SK-N-SH (cell line): ENCODE measurements at regions not wholly inside any gene's neighbourhood (a gene's known extent, or its start where the extent isn't known, plus 50 kb on each side); places are given as distances from the start of the nearest gene placed in this dataset.

ENCODE experiments used
- CTCF ChIA-PET: fragments of 300-600, 350-600 bp; formaldehyde crosslinking; extraction: SDS; loops from one replicate; lab custom pipeline; 2021; lab: Yijun Ruan, JAX
- POLR2A ChIA-PET: fragments of 350-600 bp; sonication (Branson Sonifier 250); formaldehyde crosslinking; extraction: SDS; loops from one replicate; lab custom pipeline; 2020; ENCODE audit warnings: antibody characterized with exemption, inconsistent platforms; lab: Yijun Ruan, JAX
- DNase-seq: peaks from one replicate; pipeline ENCODE4 v3.0.0; 2012
- H2AFZ ChIP-seq: fragments of 200-600 bp; sonication (generic); 2 replicates; pipeline ENCODE4 v1.8.1; 2016; ENCODE audit warnings: antibody characterized with exemption, mild to moderate bottlenecking, low read depth
- H3F3A ChIP-seq: fragments of 200-600 bp; sonication (generic); replicated peaks from 2 replicates; pipeline ENCODE3; 2016; ENCODE audit warnings: antibody characterized with exemption, mild to moderate bottlenecking; ENCODE audit not compliant: insufficient read depth
- H3K27ac ChIP-seq, 2 experiments: fragments of 200-500 bp in 1 of 2; fragments of 200-600 bp in 1 of 2; sonication (Bioruptor generic) in 1 of 2; sonication (generic), shearing (Covaris generic) in 1 of 2; 2 replicates each; pipeline versions ENCODE4 v1.5.1 to v1.6.1; 2014 to 2016; ENCODE audit warnings: low read depth in 2 of 2, inconsistent platforms in 1 of 2, low read length in 1 of 2, mild to moderate bottlenecking in 1 of 2, mixed read lengths in 1 of 2
- H3K27me3 ChIP-seq: fragments of 200-600 bp; sonication (generic), shearing (Covaris generic); 2 replicates; pipeline ENCODE4 v1.6.1; 2016; ENCODE audit warnings: mixed run types; ENCODE audit not compliant: insufficient read depth
- H3K36me3 ChIP-seq, 2 experiments: fragments of 200-500 bp in 1 of 2; fragments of 200-600 bp in 1 of 2; sonication (Bioruptor generic) in 1 of 2; sonication (generic) in 1 of 2; replicated peaks in 1 of 2; 2 replicates each; pipeline versions ENCODE3 to v1.5.1; 2014 to 2016; ENCODE audit warnings: low read length in 1 of 2, mild to moderate bottlenecking in 1 of 2; ENCODE audit not compliant: insufficient read depth in 2 of 2, control insufficient read depth in 1 of 2
- H3K4me1 ChIP-seq, 2 experiments: fragments of 200-500 bp in 1 of 2; fragments of 200-600 bp in 1 of 2; sonication (Bioruptor generic) in 1 of 2; sonication (generic), shearing (Covaris generic) in 1 of 2; 2 replicates each; pipeline versions ENCODE4 v1.5.1 to v1.6.1; 2014 to 2016; ENCODE audit warnings: low read depth in 1 of 2, low read length in 1 of 2, mixed run types in 1 of 2; ENCODE audit not compliant: insufficient read depth in 2 of 2, control insufficient read depth in 1 of 2
- H3K4me2 ChIP-seq: fragments of 200-600 bp; sonication (generic), shearing (Covaris generic); 2 replicates; pipeline ENCODE4 v1.6.1; 2017; ENCODE audit warnings: mixed run types
- H3K4me3 ChIP-seq, 2 experiments: fragments of 200-500 bp in 1 of 2; fragments of 200-600 bp in 1 of 2; sonication (Bioruptor generic) in 1 of 2; sonication (generic), shearing (Covaris generic) in 1 of 2; 2 replicates each; pipeline versions ENCODE4 v1.5.1 to v1.8.1; 2014 to 2016; ENCODE audit warnings: low read depth in 2 of 2, inconsistent platforms in 1 of 2, low read length in 1 of 2, mild to moderate bottlenecking in 1 of 2, mixed read lengths in 1 of 2, moderate library complexity in 1 of 2
- H3K79me2 ChIP-seq: fragments of 200-600 bp; sonication (generic); 2 replicates; pipeline ENCODE4 v1.8.1; 2017; ENCODE audit warnings: mild to moderate bottlenecking; ENCODE audit not compliant: insufficient read depth
- H3K9ac ChIP-seq: fragments of 200-600 bp; sonication (generic); 2 replicates; pipeline ENCODE4 v1.6.1; 2017; ENCODE audit warnings: mixed run types
- H3K9me2 ChIP-seq: fragments of 200-600 bp; sonication (generic); 2 replicates; pipeline ENCODE4 v1.6.1; 2017; ENCODE audit warnings: mixed run types
- H3K9me3 ChIP-seq: fragments of 200-600 bp; sonication (generic); 2 replicates; pipeline ENCODE4 v1.6.1; 2017; ENCODE audit warnings: mixed run types, mild to moderate bottlenecking, moderate library complexity
- H4K20me1 ChIP-seq: fragments of 200-600 bp; sonication (generic); 2 replicates; pipeline ENCODE4 v1.6.1; 2017; ENCODE audit warnings: mild to moderate bottlenecking, mixed run types; ENCODE audit not compliant: insufficient read depth
- ELF1 ChIP-seq: IDR thresholded peaks from 2 replicates; pipeline ENCODE4 v1.4.0; 2012
- FOSL2 ChIP-seq: IDR thresholded peaks from 2 replicates; pipeline ENCODE4 v1.4.0; 2012; ENCODE audit warnings: low read depth, mild to moderate bottlenecking, moderate library complexity, borderline replicate concordance
- FOXJ3 ChIP-seq: sonication (generic); formaldehyde crosslinking; IDR thresholded peaks from 2 replicates; pipeline ENCODE4 v1.5.1; 2020; ENCODE audit warnings: mild to moderate bottlenecking, missing genetic modification reagents
- GATA2 ChIP-seq: sonication (generic); formaldehyde crosslinking; IDR thresholded peaks from 2 replicates; pipeline ENCODE4 v1.5.0; 2020; ENCODE audit warnings: mild to moderate bottlenecking, missing genetic modification reagents
- JUND ChIP-seq: IDR thresholded peaks from 2 replicates; pipeline ENCODE4 v1.4.0; 2012
- MEF2A ChIP-seq: IDR thresholded peaks from 2 replicates; pipeline ENCODE4 v1.4.0; 2012; ENCODE audit warnings: low read depth, borderline replicate concordance
- RAD21 ChIP-seq: IDR thresholded peaks from 2 replicates; pipeline ENCODE4 v1.6.1; 2012; ENCODE audit warnings: mild to moderate bottlenecking, low read length
- RCOR1 ChIP-seq: fragments of 150-350 bp; IDR thresholded peaks from 2 replicates; pipeline ENCODE4 v1.6.1; 2017; ENCODE audit warnings: antibody characterized with exemption, low read length
- SIN3A ChIP-seq: IDR thresholded peaks from 2 replicates; pipeline ENCODE4 v1.6.1; 2012; ENCODE audit warnings: low read depth, mild to moderate bottlenecking, low read length, moderate library complexity, borderline replicate concordance
- SMC3 ChIP-seq: IDR thresholded peaks from 2 replicates; pipeline ENCODE4 v1.6.1; 2012; ENCODE audit warnings: low read depth, low read length, improper control_type of control experiment
- TAF1 ChIP-seq: IDR thresholded peaks from 2 replicates; pipeline ENCODE4 v1.6.1; 2012; ENCODE audit warnings: low read depth, mild to moderate bottlenecking, low read length, moderate library complexity, borderline replicate concordance
- TEAD4 ChIP-seq: IDR thresholded peaks from 2 replicates; pipeline ENCODE4 v1.4.0; 2012; ENCODE audit warnings: mild to moderate bottlenecking, borderline replicate concordance; ENCODE audit not compliant: insufficient read depth
- ZBTB33 ChIP-seq: IDR thresholded peaks from 2 replicates; pipeline ENCODE4 v1.4.0; 2012; ENCODE audit warnings: low read depth, borderline replicate concordance
- TF ChIP-seq, protein P1 (sequence below): IDR thresholded peaks from 2 replicates; pipeline ENCODE4 v1.6.1; 2012; ENCODE audit warnings: mild to moderate bottlenecking, low read depth, low read length, moderate library complexity
- TF ChIP-seq, protein P2 (sequence below): IDR thresholded peaks from 2 replicates; pipeline ENCODE4 v1.4.0; 2012; ENCODE audit warnings: low read depth, borderline replicate concordance

DNA sequence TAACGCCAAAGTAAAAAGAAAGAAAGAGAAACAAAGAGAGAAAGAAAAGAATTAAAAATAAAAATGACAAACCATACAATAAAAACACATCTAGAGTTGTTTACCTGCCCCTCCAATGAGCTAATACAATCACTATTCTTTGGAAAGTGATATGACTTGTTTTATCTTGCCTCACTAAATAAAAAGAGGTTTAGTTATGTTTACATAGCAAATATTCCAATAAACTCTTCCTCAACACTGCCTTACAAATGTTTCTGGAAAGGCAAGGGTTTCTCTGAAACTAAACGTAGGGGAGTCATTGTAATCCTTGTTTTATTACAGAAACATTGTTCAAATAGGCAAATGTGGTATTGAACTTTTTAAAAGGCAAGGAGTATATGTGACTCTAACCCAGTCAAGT lies 396.2 kb downstream of the EPM2A start (continued):
- TF ChIP-seq TAF1 (no peak), ELF1 (no peak), MEF2A (no peak)

DNA sequence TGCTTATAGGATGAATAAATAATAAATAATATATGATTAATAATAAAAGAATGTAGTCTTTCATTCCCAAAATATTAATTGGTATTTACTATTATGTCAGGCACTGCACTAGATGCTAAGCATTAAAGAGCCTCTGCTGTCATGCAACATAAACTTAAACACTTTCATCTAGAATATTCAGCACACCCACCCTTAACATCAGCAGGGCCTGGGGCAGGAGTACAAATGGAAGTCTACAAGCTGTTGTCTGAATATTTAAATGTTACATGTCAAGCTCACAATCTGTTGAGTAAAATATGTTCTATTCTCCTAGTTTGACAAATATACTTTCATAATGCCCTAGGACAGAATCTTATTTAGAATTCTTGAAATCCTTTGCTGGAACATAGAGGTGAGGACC lies 395.1 kb downstream of the EPM2A start:
- no peaks in the 10 kb centered on the region for H3K27me3 ChIP-seq
- no peaks in the 10 kb centered on the region for H3K36me3 ChIP-seq
- H3K9me2 ChIP-seq = no peaks in the 10 kb centered on the region
- no peak overlapping the region for H2AFZ ChIP-seq
- CTCF ChIA-PET = no interaction called here
- POLR2A ChIA-PET = no interaction called here
- no peak overlapping the region for H3K9ac ChIP-seq
- no peak for DNase-seq
- no peaks in the 10 kb centered on the region for H3K9me3 ChIP-seq
- no peak overlapping the region for H3K4me2 ChIP-seq
- no peaks in the 10 kb centered on the region for H3K4me1 ChIP-seq
- no peak for TF ChIP-seq TEAD4
- no peak for TF ChIP-seq SMC3
- no peak for TF ChIP-seq GATA2 (CRISPR knock-in tag)
- no peak for TF ChIP-seq FOSL2
- TF ChIP-seq ZBTB33 = no peak
- TF ChIP-seq, protein P1, sequence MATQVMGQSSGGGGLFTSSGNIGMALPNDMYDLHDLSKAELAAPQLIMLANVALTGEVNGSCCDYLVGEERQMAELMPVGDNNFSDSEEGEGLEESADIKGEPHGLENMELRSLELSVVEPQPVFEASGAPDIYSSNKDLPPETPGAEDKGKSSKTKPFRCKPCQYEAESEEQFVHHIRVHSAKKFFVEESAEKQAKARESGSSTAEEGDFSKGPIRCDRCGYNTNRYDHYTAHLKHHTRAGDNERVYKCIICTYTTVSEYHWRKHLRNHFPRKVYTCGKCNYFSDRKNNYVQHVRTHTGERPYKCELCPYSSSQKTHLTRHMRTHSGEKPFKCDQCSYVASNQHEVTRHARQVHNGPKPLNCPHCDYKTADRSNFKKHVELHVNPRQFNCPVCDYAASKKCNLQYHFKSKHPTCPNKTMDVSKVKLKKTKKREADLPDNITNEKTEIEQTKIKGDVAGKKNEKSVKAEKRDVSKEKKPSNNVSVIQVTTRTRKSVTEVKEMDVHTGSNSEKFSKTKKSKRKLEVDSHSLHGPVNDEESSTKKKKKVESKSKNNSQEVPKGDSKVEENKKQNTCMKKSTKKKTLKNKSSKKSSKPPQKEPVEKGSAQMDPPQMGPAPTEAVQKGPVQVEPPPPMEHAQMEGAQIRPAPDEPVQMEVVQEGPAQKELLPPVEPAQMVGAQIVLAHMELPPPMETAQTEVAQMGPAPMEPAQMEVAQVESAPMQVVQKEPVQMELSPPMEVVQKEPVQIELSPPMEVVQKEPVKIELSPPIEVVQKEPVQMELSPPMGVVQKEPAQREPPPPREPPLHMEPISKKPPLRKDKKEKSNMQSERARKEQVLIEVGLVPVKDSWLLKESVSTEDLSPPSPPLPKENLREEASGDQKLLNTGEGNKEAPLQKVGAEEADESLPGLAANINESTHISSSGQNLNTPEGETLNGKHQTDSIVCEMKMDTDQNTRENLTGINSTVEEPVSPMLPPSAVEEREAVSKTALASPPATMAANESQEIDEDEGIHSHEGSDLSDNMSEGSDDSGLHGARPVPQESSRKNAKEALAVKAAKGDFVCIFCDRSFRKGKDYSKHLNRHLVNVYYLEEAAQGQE = no peak
- TF ChIP-seq FOXJ3 = no peak
- TF ChIP-seq, protein P2, sequence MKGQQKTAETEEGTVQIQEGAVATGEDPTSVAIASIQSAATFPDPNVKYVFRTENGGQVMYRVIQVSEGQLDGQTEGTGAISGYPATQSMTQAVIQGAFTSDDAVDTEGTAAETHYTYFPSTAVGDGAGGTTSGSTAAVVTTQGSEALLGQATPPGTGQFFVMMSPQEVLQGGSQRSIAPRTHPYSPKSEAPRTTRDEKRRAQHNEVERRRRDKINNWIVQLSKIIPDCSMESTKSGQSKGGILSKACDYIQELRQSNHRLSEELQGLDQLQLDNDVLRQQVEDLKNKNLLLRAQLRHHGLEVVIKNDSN = no peak
- TF ChIP-seq TAF1 = no peak
- TF ChIP-seq RCOR1 = no peak
- no peak for TF ChIP-seq RAD21
- TF ChIP-seq SIN3A = no peak
- TF ChIP-seq JUND = no peak
- H3K79me2 ChIP-seq = no peaks in the 10 kb centered on the region
- H3K27ac ChIP-seq = no peak overlapping the region
- H4K20me1 ChIP-seq = no peaks in the 10 kb centered on the region
- no peak overlapping the region for H3K4me3 ChIP-seq
- H3F3A ChIP-seq = no peaks in the 10 kb centered on the region
